ENCODE measurements at regions not wholly inside any gene's neighbourhood (a gene's known extent, or its start where the extent isn't known, plus 50 kb on each side); places are given as distances from the start of the nearest gene placed in this dataset.
A peak's percentile ranks its signal among the peaks of the same experiment; 100 is the strongest.

DNA sequence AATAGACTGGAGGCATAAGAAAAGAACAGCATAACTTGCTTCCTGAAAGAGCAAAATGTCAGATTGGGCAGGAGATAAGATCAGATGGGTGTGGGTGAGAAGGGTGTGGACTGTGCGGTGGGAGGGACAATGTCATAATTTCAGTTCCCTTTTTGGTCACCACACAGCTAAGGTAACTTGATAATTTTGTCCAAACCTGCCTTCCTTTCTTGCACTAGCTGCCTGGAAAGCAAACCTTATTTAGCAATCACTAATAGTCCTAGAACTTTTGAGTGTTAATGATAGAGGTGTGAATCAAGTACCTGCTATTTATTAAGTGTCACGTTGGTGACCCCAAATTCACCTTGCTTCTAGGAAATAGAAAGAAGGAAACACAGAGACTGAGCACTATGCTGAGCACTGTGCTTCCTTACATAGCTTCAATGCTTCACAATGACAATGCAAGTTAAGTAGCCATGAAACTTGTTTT, 72.4 kb upstream of the SP4 start (continued):
- TF ChIP-seq BACH1 (IDR thresholded peaks at IDR 0.05; ENCODE audit: borderline replicate concordance) (peak; percentile 91; the same call in 1 of the 2 replicates), EED (IDR thresholded peaks at IDR 0.05; ENCODE audit: low read depth) (peak; percentile 84), ATF7 (IDR thresholded peaks at IDR 0.05; ENCODE audit: low read depth) (peak; percentile 97), IRF4 (IDR thresholded peaks at IDR 0.05; ENCODE audit: low read depth, low read length) (peak; percentile 97), ETV6 (conservative IDR thresholded peaks at IDR 0.05 in 1 of 2, IDR thresholded peaks at IDR 0.05 in 1 of 2; ENCODE audit: borderline replicate concordance in 1 of 2, low read depth in 1 of 2) (peak in 1 of 2 experiments; percentile 90; a peak in 2 of 4 replicates), FOXM1 (IDR thresholded peaks at IDR 0.05; ENCODE audit: low read depth, low read length) (peak; percentile 67; the same call in 1 of the 2 replicates), SMARCA5 (IDR thresholded peaks at IDR 0.05) (no peak), TARDBP (IDR thresholded peaks at IDR 0.05; ENCODE audit: borderline replicate concordance) (no peak), MEF2A (IDR thresholded peaks at IDR 0.05; ENCODE audit: insufficient read depth, low read depth, low read length) (peak; percentile 79; the same call in 1 of the 2 replicates), ZZZ3 (IDR thresholded peaks at IDR 0.05; ENCODE audit: control insufficient read depth, insufficient read length, low read depth) (no peak), ASH2L (IDR thresholded peaks at IDR 0.05; ENCODE audit: borderline replicate concordance, low read depth) (no peak), SUPT20H (IDR thresholded peaks at IDR 0.05; ENCODE audit: borderline replicate concordance, control insufficient read depth, low read depth, low read length) (no peak), NFIC (IDR thresholded peaks at IDR 0.05; ENCODE audit: low read depth, low read length) (peak; percentile 94), NBN (IDR thresholded peaks at IDR 0.05) (peak; percentile 98), CREM (IDR thresholded peaks at IDR 0.05; ENCODE audit: low read depth) (peak; percentile 83; the same call in 1 of the 2 replicates), SRF (IDR thresholded peaks at IDR 0.05; ENCODE audit: low read depth in 2 of 2, low read length in 2 of 2) (peak in 1 of 2 experiments; percentile 83; a peak in 2 of 4 replicates), NR2C1 (IDR thresholded peaks at IDR 0.05) (no peak), ZNF207 (IDR thresholded peaks at IDR 0.05; ENCODE audit: borderline replicate concordance) (no peak), SUZ12 (IDR thresholded peaks at IDR 0.05; ENCODE audit: unreplicated experiment) (no peak), SPI1 (IDR thresholded peaks at IDR 0.05; ENCODE audit: borderline replicate concordance, insufficient read depth, low read depth, low read length) (peak; percentile 99), LARP7 (IDR thresholded peaks at IDR 0.05) (peak; percentile 13; the same call in 1 of the 2 replicates), TBL1XR1 (IDR thresholded peaks at IDR 0.05; ENCODE audit: low read depth, low read length) (peak; percentile 92)
- TF ChIP-seq, protein P1, sequence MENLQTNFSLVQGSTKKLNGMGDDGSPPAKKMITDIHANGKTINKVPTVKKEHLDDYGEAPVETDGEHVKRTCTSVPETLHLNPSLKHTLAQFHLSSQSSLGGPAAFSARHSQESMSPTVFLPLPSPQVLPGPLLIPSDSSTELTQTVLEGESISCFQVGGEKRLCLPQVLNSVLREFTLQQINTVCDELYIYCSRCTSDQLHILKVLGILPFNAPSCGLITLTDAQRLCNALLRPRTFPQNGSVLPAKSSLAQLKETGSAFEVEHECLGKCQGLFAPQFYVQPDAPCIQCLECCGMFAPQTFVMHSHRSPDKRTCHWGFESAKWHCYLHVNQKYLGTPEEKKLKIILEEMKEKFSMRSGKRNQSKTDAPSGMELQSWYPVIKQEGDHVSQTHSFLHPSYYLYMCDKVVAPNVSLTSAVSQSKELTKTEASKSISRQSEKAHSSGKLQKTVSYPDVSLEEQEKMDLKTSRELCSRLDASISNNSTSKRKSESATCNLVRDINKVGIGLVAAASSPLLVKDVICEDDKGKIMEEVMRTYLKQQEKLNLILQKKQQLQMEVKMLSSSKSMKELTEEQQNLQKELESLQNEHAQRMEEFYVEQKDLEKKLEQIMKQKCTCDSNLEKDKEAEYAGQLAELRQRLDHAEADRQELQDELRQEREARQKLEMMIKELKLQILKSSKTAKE (IDR thresholded peaks at IDR 0.05; ENCODE audit: low read depth, poor library complexity, severe bottlenecking) = peak; percentile 89
- TF ChIP-seq, protein P2, sequence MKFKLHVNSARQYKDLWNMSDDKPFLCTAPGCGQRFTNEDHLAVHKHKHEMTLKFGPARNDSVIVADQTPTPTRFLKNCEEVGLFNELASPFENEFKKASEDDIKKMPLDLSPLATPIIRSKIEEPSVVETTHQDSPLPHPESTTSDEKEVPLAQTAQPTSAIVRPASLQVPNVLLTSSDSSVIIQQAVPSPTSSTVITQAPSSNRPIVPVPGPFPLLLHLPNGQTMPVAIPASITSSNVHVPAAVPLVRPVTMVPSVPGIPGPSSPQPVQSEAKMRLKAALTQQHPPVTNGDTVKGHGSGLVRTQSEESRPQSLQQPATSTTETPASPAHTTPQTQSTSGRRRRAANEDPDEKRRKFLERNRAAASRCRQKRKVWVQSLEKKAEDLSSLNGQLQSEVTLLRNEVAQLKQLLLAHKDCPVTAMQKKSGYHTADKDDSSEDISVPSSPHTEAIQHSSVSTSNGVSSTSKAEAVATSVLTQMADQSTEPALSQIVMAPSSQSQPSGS (IDR thresholded peaks at IDR 0.05; ENCODE audit: low read length) = peak; percentile 95
- TF ChIP-seq, protein P3, sequence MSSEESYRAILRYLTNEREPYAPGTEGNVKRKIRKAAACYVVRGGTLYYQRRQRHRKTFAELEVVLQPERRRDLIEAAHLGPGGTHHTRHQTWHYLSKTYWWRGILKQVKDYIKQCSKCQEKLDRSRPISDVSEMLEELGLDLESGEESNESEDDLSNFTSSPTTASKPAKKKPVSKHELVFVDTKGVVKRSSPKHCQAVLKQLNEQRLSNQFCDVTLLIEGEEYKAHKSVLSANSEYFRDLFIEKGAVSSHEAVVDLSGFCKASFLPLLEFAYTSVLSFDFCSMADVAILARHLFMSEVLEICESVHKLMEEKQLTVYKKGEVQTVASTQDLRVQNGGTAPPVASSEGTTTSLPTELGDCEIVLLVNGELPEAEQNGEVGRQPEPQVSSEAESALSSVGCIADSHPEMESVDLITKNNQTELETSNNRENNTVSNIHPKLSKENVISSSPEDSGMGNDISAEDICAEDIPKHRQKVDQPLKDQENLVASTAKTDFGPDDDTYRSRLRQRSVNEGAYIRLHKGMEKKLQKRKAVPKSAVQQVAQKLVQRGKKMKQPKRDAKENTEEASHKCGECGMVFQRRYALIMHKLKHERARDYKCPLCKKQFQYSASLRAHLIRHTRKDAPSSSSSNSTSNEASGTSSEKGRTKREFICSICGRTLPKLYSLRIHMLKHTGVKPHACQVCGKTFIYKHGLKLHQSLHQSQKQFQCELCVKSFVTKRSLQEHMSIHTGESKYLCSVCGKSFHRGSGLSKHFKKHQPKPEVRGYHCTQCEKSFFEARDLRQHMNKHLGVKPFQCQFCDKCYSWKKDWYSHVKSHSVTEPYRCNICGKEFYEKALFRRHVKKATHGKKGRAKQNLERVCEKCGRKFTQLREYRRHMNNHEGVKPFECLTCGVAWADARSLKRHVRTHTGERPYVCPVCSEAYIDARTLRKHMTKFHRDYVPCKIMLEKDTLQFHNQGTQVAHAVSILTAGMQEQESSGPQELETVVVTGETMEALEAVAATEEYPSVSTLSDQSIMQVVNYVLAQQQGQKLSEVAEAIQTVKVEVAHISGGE (CRISPR knock-in tag; IDR thresholded peaks at IDR 0.05) = no peak
- TF ChIP-seq, protein P4, sequence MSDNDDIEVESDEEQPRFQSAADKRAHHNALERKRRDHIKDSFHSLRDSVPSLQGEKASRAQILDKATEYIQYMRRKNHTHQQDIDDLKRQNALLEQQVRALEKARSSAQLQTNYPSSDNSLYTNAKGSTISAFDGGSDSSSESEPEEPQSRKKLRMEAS (IDR thresholded peaks at IDR 0.05; ENCODE audit: low read depth, low read length) = no peak
